ENCODE measurements at regions not wholly inside any gene's neighbourhood (a gene's known extent, or its start where the extent isn't known, plus 50 kb on each side); places are given as distances from the start of the nearest gene placed in this dataset.

DNA sequence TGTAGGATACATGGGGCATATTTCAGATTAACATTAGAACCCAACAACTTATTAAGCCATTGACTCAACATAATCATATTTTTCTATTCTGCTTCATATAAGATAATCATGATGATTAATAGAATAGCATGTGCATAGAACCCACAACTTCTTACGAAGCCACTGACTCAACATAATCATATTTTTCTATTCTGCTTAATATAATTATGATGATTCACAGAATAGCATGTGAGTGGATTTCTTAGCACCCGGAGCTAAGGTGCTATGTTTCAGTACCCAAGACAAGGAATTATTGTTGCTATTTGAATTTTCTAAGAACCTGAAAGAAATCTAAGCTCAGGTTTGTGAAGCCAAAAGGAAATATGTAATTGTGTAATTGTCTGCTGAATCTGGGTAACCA, 96.8 kb downstream of the TENT5A start:
- Histone ChIP-seq H3K27ac (ENCODE audit: low read depth, low read length, poor library complexity, severe bottlenecking) (no peak overlapping the region), H3K4me1 (ENCODE audit: insufficient read depth, low read length, severe bottlenecking) (no peaks in the 10 kb centered on the region), H3K27me3 (ENCODE audit: insufficient read depth, low read length) (no peaks in the 10 kb centered on the region), H3K79me2 (ENCODE audit: insufficient read depth, low read length) (no peaks in the 10 kb centered on the region), H3K36me3 (ENCODE audit: insufficient read depth, low read length) (no peaks in the 10 kb centered on the region), H4K20me1 (ENCODE audit: insufficient read depth, low read length) (no peaks in the 10 kb centered on the region), H2AFZ (ENCODE audit: low read length) (no peak overlapping the region), H3K9ac (ENCODE audit: low read length) (no peak overlapping the region), H3F3A (ENCODE audit: insufficient read depth, low read length) (no peaks in the 10 kb centered on the region), H3K4me2 (ENCODE audit: low read length) (no peak overlapping the region), H3K4me3 (ENCODE audit: low read depth, low read length, poor library complexity, severe bottlenecking) (no peak overlapping the region), H3K9me3 (ENCODE audit: low read length) (no peaks in the 10 kb centered on the region), H3K9me2 (ENCODE audit: low read depth, low read length) (no peaks in the 10 kb centered on the region)
- TF ChIP-seq, protein P1, sequence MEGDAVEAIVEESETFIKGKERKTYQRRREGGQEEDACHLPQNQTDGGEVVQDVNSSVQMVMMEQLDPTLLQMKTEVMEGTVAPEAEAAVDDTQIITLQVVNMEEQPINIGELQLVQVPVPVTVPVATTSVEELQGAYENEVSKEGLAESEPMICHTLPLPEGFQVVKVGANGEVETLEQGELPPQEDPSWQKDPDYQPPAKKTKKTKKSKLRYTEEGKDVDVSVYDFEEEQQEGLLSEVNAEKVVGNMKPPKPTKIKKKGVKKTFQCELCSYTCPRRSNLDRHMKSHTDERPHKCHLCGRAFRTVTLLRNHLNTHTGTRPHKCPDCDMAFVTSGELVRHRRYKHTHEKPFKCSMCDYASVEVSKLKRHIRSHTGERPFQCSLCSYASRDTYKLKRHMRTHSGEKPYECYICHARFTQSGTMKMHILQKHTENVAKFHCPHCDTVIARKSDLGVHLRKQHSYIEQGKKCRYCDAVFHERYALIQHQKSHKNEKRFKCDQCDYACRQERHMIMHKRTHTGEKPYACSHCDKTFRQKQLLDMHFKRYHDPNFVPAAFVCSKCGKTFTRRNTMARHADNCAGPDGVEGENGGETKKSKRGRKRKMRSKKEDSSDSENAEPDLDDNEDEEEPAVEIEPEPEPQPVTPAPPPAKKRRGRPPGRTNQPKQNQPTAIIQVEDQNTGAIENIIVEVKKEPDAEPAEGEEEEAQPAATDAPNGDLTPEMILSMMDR (IDR thresholded peaks at IDR 0.05; ENCODE audit: low read length), result no peak
- no peak for TF ChIP-seq EZH2 (IDR thresholded peaks at IDR 0.05; ENCODE audit: borderline replicate concordance, low read length)

GRCh38 chr6:81648502-81648901, 104.0 kb downstream of the TENT5A start:
- H3K79me2 ChIP-seq (ENCODE audit: insufficient read depth, low read length), result no peaks in the 10 kb centered on the region
- no peak overlapping the region for H3K27ac ChIP-seq (ENCODE audit: low read depth, low read length, poor library complexity, severe bottlenecking)
- no peak overlapping the region for H2AFZ ChIP-seq (ENCODE audit: low read length)
- H4K20me1 ChIP-seq (ENCODE audit: insufficient read depth, low read length), result no peaks in the 10 kb centered on the region
- no peaks in the 10 kb centered on the region for H3F3A ChIP-seq (ENCODE audit: insufficient read depth, low read length)
- H3K27me3 ChIP-seq (ENCODE audit: insufficient read depth, low read length), result no peaks in the 10 kb centered on the region
- TF ChIP-seq EZH2 (IDR thresholded peaks at IDR 0.05; ENCODE audit: borderline replicate concordance, low read length), result no peak
- TF ChIP-seq, protein P1 (IDR thresholded peaks at IDR 0.05; ENCODE audit: low read length), result no peak
- H3K4me2 ChIP-seq (ENCODE audit: low read length), result no peak overlapping the region
- H3K36me3 ChIP-seq (ENCODE audit: insufficient read depth, low read length), result no peaks in the 10 kb centered on the region
- no peaks in the 10 kb centered on the region for H3K9me2 ChIP-seq (ENCODE audit: low read depth, low read length)
- no peaks in the 10 kb centered on the region for H3K4me1 ChIP-seq (ENCODE audit: insufficient read depth, low read length, severe bottlenecking)
- H3K9ac ChIP-seq (ENCODE audit: low read length), result no peak overlapping the region
- no peak overlapping the region for H3K4me3 ChIP-seq (ENCODE audit: low read depth, low read length, poor library complexity, severe bottlenecking)
- no peaks in the 10 kb centered on the region for H3K9me3 ChIP-seq (ENCODE audit: low read length)

GRCh38 chr6:81643156-81643555, 109.3 kb downstream of the TENT5A start:
- Histone ChIP-seq H4K20me1 (ENCODE audit: insufficient read depth, low read length) (no peaks in the 10 kb centered on the region), H3K9ac (ENCODE audit: low read length) (no peak overlapping the region), H3K9me3 (ENCODE audit: low read length) (no peaks in the 10 kb centered on the region), H3F3A (ENCODE audit: insufficient read depth, low read length) (no peaks in the 10 kb centered on the region), H3K79me2 (ENCODE audit: insufficient read depth, low read length) (no peaks in the 10 kb centered on the region), H3K36me3 (ENCODE audit: insufficient read depth, low read length) (no peaks in the 10 kb centered on the region), H3K4me2 (ENCODE audit: low read length) (no peak overlapping the region), H3K4me3 (ENCODE audit: low read depth, low read length, poor library complexity, severe bottlenecking) (no peak overlapping the region), H3K4me1 (ENCODE audit: insufficient read depth, low read length, severe bottlenecking) (no peaks in the 10 kb centered on the region), H2AFZ (ENCODE audit: low read length) (no peak overlapping the region), H3K27me3 (ENCODE audit: insufficient read depth, low read length) (no peaks in the 10 kb centered on the region), H3K27ac (ENCODE audit: low read depth, low read length, poor library complexity, severe bottlenecking) (no peak overlapping the region), H3K9me2 (ENCODE audit: low read depth, low read length) (no peaks in the 10 kb centered on the region)
- TF ChIP-seq EZH2 (IDR thresholded peaks at IDR 0.05; ENCODE audit: borderline replicate concordance, low read length), result no peak
- TF ChIP-seq, protein P1 (IDR thresholded peaks at IDR 0.05; ENCODE audit: low read length), result no peak

Data from OCI-LY1 (cell line).